B cell (primary cell): ENCODE measurements at regions not wholly inside any gene's neighbourhood (a gene's known extent, or its start where the extent isn't known, plus 50 kb on each side); places are given as distances from the start of the nearest gene placed in this dataset.
"Not testable (repeated sequence)": the region's sequence is repeated elsewhere in the genome, so short reads cannot be mapped to it uniquely, and the experiment has no call there.

Experiments
- ATAC-seq: fragments of 200-7000 bp; cut with Tn5 transposase; one replicate; pipeline ENCODE4 v1.10.0; 2021; ENCODE audit warnings: low read depth, mild to moderate bottlenecking, moderate number of reproducible peaks, moderate library complexity
- CTCF ChIA-PET: fragments of 350-600 bp; sonication (Branson Sonifier 250); formaldehyde crosslinking; loops from one replicate; lab custom pipeline; 2021; ENCODE audit warnings: antibody characterized with exemption, inconsistent platforms; lab: Charles Lee
- POLR2A ChIA-PET: fragments of 350-600 bp; sonication (Branson Sonifier 250); formaldehyde crosslinking; loops from one replicate; lab custom pipeline; 2021; ENCODE audit warnings: antibody characterized with exemption; lab: Charles Lee
- DNase-seq: peaks from one replicate; pipeline ENCODE4 v3.0.0; 2013
- H2AFZ ChIP-seq: 2 replicates; pipeline ENCODE4 v1.6.1; 2012; ENCODE audit warnings: mild to moderate bottlenecking, low read depth, low read length; ENCODE audit not compliant: insufficient read depth, poor library complexity, severe bottlenecking
- H3K27ac ChIP-seq, 2 donors: 1 replicate in 1 of 2; 2 replicates in 1 of 2; pipeline ENCODE4 v1.5.1; 2012 to 2013; ENCODE audit warnings: low read length in 2 of 2, mild to moderate bottlenecking in 2 of 2, moderate library complexity in 1 of 2
- H3K27me3 ChIP-seq, 4 experiments: fragments of 200-600 bp in 1 of 4; sonication (generic) in 1 of 4; replicated peaks in 1 of 4; 1 replicate in 2 of 4; 2 replicates in 2 of 4; pipeline versions ENCODE4 v1.6.1 to v1.7.0; 2013 to 2016; ENCODE audit warnings: low read length in 3 of 4, mild to moderate bottlenecking in 2 of 4, mixed read lengths in 1 of 4, moderate library complexity in 1 of 4; ENCODE audit not compliant: insufficient read depth in 4 of 4, control insufficient read depth in 3 of 4; ENCODE audit errors: control extremely low read depth in 1 of 4
- H3K36me3 ChIP-seq, 2 experiments: replicated peaks in 1 of 2; 1 replicate in 1 of 2; 2 replicates in 1 of 2; pipeline versions ENCODE4 v1.6.1 to v1.7.1; 2013; ENCODE audit warnings: low read length in 1 of 2; ENCODE audit not compliant: insufficient read depth in 2 of 2, control insufficient read depth in 1 of 2; ENCODE audit errors: control extremely low read depth in 1 of 2, extremely low read depth in 1 of 2
- H3K4me1 ChIP-seq, 2 donors: fragments of 200-600 bp in 1 of 2; sonication (generic) in 1 of 2; 1 replicate in 1 of 2; 2 replicates in 1 of 2; pipeline versions ENCODE4 v1.5.1 to v1.6.1; 2013 to 2017; ENCODE audit warnings: low read length in 2 of 2; ENCODE audit not compliant: control insufficient read depth in 2 of 2, insufficient read depth in 2 of 2
- H3K4me2 ChIP-seq: replicated peaks from 2 replicates; pipeline ENCODE3; 2012; ENCODE audit warnings: mild to moderate bottlenecking, low read depth, low read length; ENCODE audit not compliant: poor library complexity, severe bottlenecking
- H3K4me3 ChIP-seq, 5 experiments: fragments of 200-600 bp in 1 of 5; sonication (generic) in 1 of 5; 1 replicate in 3 of 5; 2 replicates in 2 of 5; pipeline versions ENCODE4 v1.5.1 to v1.7.0; 2011 to 2016; ENCODE audit warnings: low read length in 4 of 5, mild to moderate bottlenecking in 4 of 5, low read depth in 2 of 5, control low read depth in 1 of 5, moderate library complexity in 1 of 5; ENCODE audit not compliant: insufficient read depth in 1 of 5; ENCODE audit errors: control extremely low read depth in 1 of 5, extremely low read depth in 1 of 5
- H3K79me2 ChIP-seq: fragments of 200-600 bp; sonication (generic); one replicate; pipeline ENCODE4 v1.6.0; 2016; ENCODE audit warnings: low read length; ENCODE audit not compliant: control insufficient read depth, insufficient read depth
- H3K9ac ChIP-seq: fragments of 200-600 bp; sonication (generic); 2 replicates; pipeline ENCODE4 v1.6.1; 2017; ENCODE audit warnings: mild to moderate bottlenecking, low read length, moderate library complexity
- H3K9me3 ChIP-seq, 3 donors: one replicate each; pipeline versions ENCODE4 v1.6.1 to v1.7.1; 2013; ENCODE audit warnings: low read length in 2 of 3; ENCODE audit not compliant: control insufficient read depth in 2 of 3, insufficient read depth in 1 of 3; ENCODE audit errors: control extremely low read depth in 1 of 3
- H4K20me1 ChIP-seq: 2 replicates; pipeline ENCODE4 v1.6.0; 2012; ENCODE audit warnings: mild to moderate bottlenecking, low read length; ENCODE audit not compliant: insufficient read depth, control insufficient read depth, poor library complexity, severe bottlenecking
- H3K27ac Mint-ChIP-seq: one replicate; pipeline ENCODE4 v1.8.0; 2021; ENCODE audit warnings: mixed read lengths
- H3K27me3 Mint-ChIP-seq: one replicate; pipeline ENCODE4 v1.8.0; 2021; ENCODE audit warnings: mixed read lengths
- H3K4me1 Mint-ChIP-seq: one replicate; pipeline ENCODE4 v1.8.0; 2021; ENCODE audit warnings: mixed read lengths
- H3K4me3 Mint-ChIP-seq: one replicate; pipeline ENCODE4 v1.8.0; 2021; ENCODE audit warnings: mixed read lengths
- H3K9me3 Mint-ChIP-seq: one replicate; pipeline ENCODE4 v1.8.0; 2022; ENCODE audit warnings: mixed read lengths; ENCODE audit not compliant: insufficient read depth
- CTCF ChIP-seq: fragments of 200-600 bp; IDR thresholded peaks from one replicate; pipeline ENCODE4 v1.8.0; 2022; ENCODE audit warnings: antibody characterized with exemption, mild to moderate bottlenecking
- EZH2 ChIP-seq: IDR thresholded peaks from 2 replicates; pipeline ENCODE4 v1.6.1; 2012; ENCODE audit warnings: borderline replicate concordance, low read depth, mild to moderate bottlenecking, moderate library complexity, low read length; ENCODE audit not compliant: insufficient read depth, poor library complexity, severe bottlenecking
- WGBS: methylation state at CpG from one replicate; pipeline ENCODE4 v1.1.5; 2013; ENCODE audit warnings: missing lambda C conversion rate; ENCODE audit not compliant: insufficient coverage; 5-methylcytosine and 5-hydroxymethylcytosine counted together
- intact Hi-C: fragments of 100-400 bp; cut with micrococcal nuclease; formaldehyde crosslinking; loops from one replicate; pipeline ENCODE4 v1.10.0; 2022

- intact Hi-C loops = no loop called here
- Histone ChIP-seq H3K27ac (no peak overlapping the region), H3K9me3 (peaks cover 0 to 14% (median 4%) of the 10 kb centered on the region in 3 donors), H3K9ac (no peak overlapping the region), H2AFZ (no peak overlapping the region), H3K36me3 (no peaks in the 10 kb centered on the region), H3K4me3 (no peak overlapping the region), H3K79me2 (no peaks in the 10 kb centered on the region), H4K20me1 (no peaks in the 10 kb centered on the region), H3K4me2 (no peak overlapping the region), H3K4me1 (no peaks in the 10 kb centered on the region), H3K27me3 (no peaks in the 10 kb centered on the region)
- DNase-seq = no peak
- H3K4me1 Mint-ChIP-seq = no peaks in the 10 kb centered on the region
- ChIA-PET POLR2A (no interaction called here), CTCF (no interaction called here)
- H3K4me3 Mint-ChIP-seq = no peak overlapping the region
- H3K27me3 Mint-ChIP-seq = peaks cover 8% of the 10 kb centered on the region
- TF ChIP-seq CTCF (no peak), EZH2 (no peak)
- H3K9me3 Mint-ChIP-seq = peaks cover 7% of the 10 kb centered on the region
- 90% methylated on average over 3 of the region's 6 CpGs for WGBS
- no peak overlapping the region for H3K27ac Mint-ChIP-seq
- ATAC-seq = no peak
These were observed 91.9 kb downstream of the ZNF783 start for GRCh38 chr7:149353739-149354504.

GRCh38 chr7:149355035-149355389 lies 93.0 kb downstream of the ZNF783 start:
- CTCF ChIA-PET, H3K4me2 ChIP-seq, H3K4me3 Mint-ChIP-seq, H3K9ac ChIP-seq, H3K79me2 ChIP-seq, DNase-seq, H3K4me3 ChIP-seq, POLR2A ChIA-PET, ATAC-seq, H3K27ac ChIP-seq, H3K27ac Mint-ChIP-seq, intact Hi-C loops, H3K4me1 ChIP-seq, H3K4me1 Mint-ChIP-seq, H3K27me3 ChIP-seq, H3K36me3 ChIP-seq, H3K27me3 Mint-ChIP-seq, H4K20me1 ChIP-seq, H3K9me3 Mint-ChIP-seq, H2AFZ ChIP-seq: not testable (repeated sequence)
- WGBS = 98% methylated on average over 8 of the region's 11 CpGs
- peaks cover 0 to 17% (median 0%) of the 10 kb centered on the region in 3 donors for H3K9me3 ChIP-seq
